ENCODE measurements at regions not wholly inside any gene's neighbourhood (a gene's known extent, or its start where the extent isn't known, plus 50 kb on each side); places are given as distances from the start of the nearest gene placed in this dataset.

- intact Hi-C loops (cut with micrococcal nuclease), result no loop called here
Observed at GRCh38 chr9:23073136-23073535, 626.5 kb downstream of the DMRTA1 start.

GRCh38 chr9:23079798-23080197 lies 633.2 kb downstream of the DMRTA1 start:
- Histone ChIP-seq H3K27ac (ENCODE audit: low read depth, low read length) (no peak overlapping the region), H3K4me1 (ENCODE audit: control insufficient read depth in 2 of 2, insufficient read depth in 2 of 2, low read length in 2 of 2) (no peaks in the 10 kb centered on the region), H3K9me3 (ENCODE audit: control insufficient read depth in 2 of 3, low read length in 3 of 3) (no peaks in the 10 kb centered on the region), H3K27me3 (ENCODE audit: control insufficient read depth in 2 of 2, insufficient read depth in 2 of 2, low read length in 2 of 2) (no peaks in the 10 kb centered on the region), H3K36me3 (ENCODE audit: control insufficient read depth in 2 of 3, insufficient read depth in 3 of 3, low read length in 3 of 3) (no peaks in the 10 kb centered on the region), H3K4me3 (ENCODE audit: low read length) (no peak overlapping the region)
- peaks cover 0 to 29% (median 9%) of the 10 kb centered on the region in 11 donors for H3K9me3 Mint-ChIP-seq
- H3K4me1 Mint-ChIP-seq, result no peaks in the 10 kb centered on the region
- intact Hi-C loops (cut with micrococcal nuclease), result no loop called here
- no peak for ATAC-seq
- no peak overlapping the region for H3K4me3 Mint-ChIP-seq
- no peak overlapping the region for H3K27ac Mint-ChIP-seq
- no peaks in the 10 kb centered on the region for H3K27me3 Mint-ChIP-seq
- peaks cover 0 to 5% (median 0%) of the 10 kb centered on the region in 5 donors for H3K36me3 Mint-ChIP-seq
- no peak for DNase-seq
- ChIA-PET POLR2A (no interaction called here), CTCF (no interaction called here)

More at GRCh38 chr9:23073136-23073535, 626.5 kb downstream of the DMRTA1 start:
- Histone ChIP-seq H3K27me3 (ENCODE audit: control insufficient read depth in 2 of 2, insufficient read depth in 2 of 2, low read length in 2 of 2) (no peaks in the 10 kb centered on the region), H3K4me3 (ENCODE audit: low read length) (no peak overlapping the region), H3K36me3 (ENCODE audit: control insufficient read depth in 2 of 3, insufficient read depth in 3 of 3, low read length in 3 of 3) (no peaks in the 10 kb centered on the region), H3K27ac (ENCODE audit: low read depth, low read length) (no peak overlapping the region), H3K9me3 (ENCODE audit: control insufficient read depth in 2 of 3, low read length in 3 of 3) (no peaks in the 10 kb centered on the region), H3K4me1 (ENCODE audit: control insufficient read depth in 2 of 2, insufficient read depth in 2 of 2, low read length in 2 of 2) (no peaks in the 10 kb centered on the region)
- Mint-ChIP-seq H3K36me3 (no peaks in the 10 kb centered on the region), H3K4me3 (no peak overlapping the region), H3K27ac (no peak overlapping the region), H3K9me3 (peaks cover 0 to 13% (median 2%) of the 10 kb centered on the region in 11 donors), H3K4me1 (no peaks in the 10 kb centered on the region), H3K27me3 (no peaks in the 10 kb centered on the region)
- ATAC-seq (no peak), DNase-seq (no peak)
- POLR2A ChIA-PET, result no interaction called here
- CTCF ChIA-PET, result no interaction called here

DNA sequence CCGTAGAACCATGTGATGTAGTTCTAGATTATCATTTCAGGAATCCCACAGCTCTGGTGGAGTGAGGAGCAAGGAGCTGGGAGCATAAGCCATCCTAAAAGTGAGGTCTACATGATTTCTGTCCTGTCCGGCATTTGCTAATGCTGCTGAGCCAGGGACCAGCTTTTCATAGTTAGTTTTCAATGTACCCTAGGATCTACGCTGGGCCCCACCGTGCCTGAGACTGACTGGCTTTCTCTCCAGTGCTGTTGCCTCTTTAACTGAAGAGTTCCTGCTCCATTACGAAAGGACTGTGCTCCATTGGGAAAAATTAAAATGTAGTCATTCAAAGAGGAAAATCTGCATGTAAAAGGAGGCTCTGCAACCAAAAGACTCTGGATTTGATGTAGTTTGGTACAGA lies 634.8 kb downstream of the DMRTA1 start:
- Histone ChIP-seq H3K4me3 (ENCODE audit: low read length) (no peak overlapping the region), H3K4me1 (ENCODE audit: control insufficient read depth in 2 of 2, insufficient read depth in 2 of 2, low read length in 2 of 2) (no peaks in the 10 kb centered on the region), H3K36me3 (ENCODE audit: control insufficient read depth in 2 of 3, insufficient read depth in 3 of 3, low read length in 3 of 3) (no peaks in the 10 kb centered on the region), H3K27me3 (ENCODE audit: control insufficient read depth in 2 of 2, insufficient read depth in 2 of 2, low read length in 2 of 2) (no peaks in the 10 kb centered on the region), H3K27ac (ENCODE audit: low read depth, low read length) (no peak overlapping the region), H3K9me3 (ENCODE audit: control insufficient read depth in 2 of 3, low read length in 3 of 3) (no peaks in the 10 kb centered on the region)
- no peak for DNase-seq
- intact Hi-C loops (cut with micrococcal nuclease), result no loop called here
- peaks cover 0 to 5% (median 0%) of the 10 kb centered on the region in 5 donors for H3K36me3 Mint-ChIP-seq
- ATAC-seq, result no peak
- H3K4me1 Mint-ChIP-seq, result no peaks in the 10 kb centered on the region
- no peak overlapping the region for H3K27ac Mint-ChIP-seq
- H3K27me3 Mint-ChIP-seq, result no peaks in the 10 kb centered on the region
- CTCF ChIA-PET, result no interaction called here
- H3K9me3 Mint-ChIP-seq, result peaks cover 0 to 29% (median 13%) of the 10 kb centered on the region in 11 donors
- H3K4me3 Mint-ChIP-seq, result no peak overlapping the region
- POLR2A ChIA-PET, result no interaction called here

DNA sequence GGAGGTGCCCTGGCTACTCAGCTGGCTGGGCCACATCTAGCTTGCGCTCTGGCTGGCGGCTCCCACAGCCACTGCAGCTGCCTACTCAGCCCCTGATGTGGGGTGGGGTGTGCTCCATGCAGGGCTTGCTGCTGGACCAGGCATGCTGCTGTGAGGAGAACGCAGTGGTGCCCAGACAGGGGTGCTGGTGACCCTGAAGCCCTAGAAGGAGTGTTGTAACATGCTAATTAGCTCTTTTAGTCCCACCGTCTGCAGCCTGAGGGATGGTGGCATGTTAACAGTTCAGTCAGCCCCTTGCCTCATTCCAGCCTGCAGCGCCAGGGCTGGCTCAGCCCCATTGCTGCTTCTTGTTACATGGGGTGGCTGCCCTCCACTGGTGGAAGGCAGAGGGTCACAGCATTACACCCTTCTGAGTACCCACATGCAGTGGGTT lies 642.3 kb downstream of the DMRTA1 start:
- Histone ChIP-seq H3K27me3 (ENCODE audit: control insufficient read depth in 2 of 2, insufficient read depth in 2 of 2, low read length in 2 of 2) (no peaks in the 10 kb centered on the region), H3K9me3 (ENCODE audit: control insufficient read depth in 2 of 3, low read length in 3 of 3) (no peaks in the 10 kb centered on the region), H3K4me3 (ENCODE audit: low read length) (no peak overlapping the region), H3K27ac (ENCODE audit: low read depth, low read length) (no peak overlapping the region), H3K4me1 (ENCODE audit: control insufficient read depth in 2 of 2, insufficient read depth in 2 of 2, low read length in 2 of 2) (no peaks in the 10 kb centered on the region), H3K36me3 (ENCODE audit: control insufficient read depth in 2 of 3, insufficient read depth in 3 of 3, low read length in 3 of 3) (no peaks in the 10 kb centered on the region)
- peaks cover 0 to 20% (median 14%) of the 10 kb centered on the region in 11 donors for H3K9me3 Mint-ChIP-seq
- ChIA-PET CTCF (no interaction called here), POLR2A (no interaction called here)
- H3K4me3 Mint-ChIP-seq, result no peak overlapping the region
- ATAC-seq (no peak), DNase-seq (no peak)
- intact Hi-C loops (cut with micrococcal nuclease), result no loop called here
- H3K27me3 Mint-ChIP-seq, result no peaks in the 10 kb centered on the region
- H3K27ac Mint-ChIP-seq, result no peak overlapping the region
- H3K36me3 Mint-ChIP-seq, result no peaks in the 10 kb centered on the region
- H3K4me1 Mint-ChIP-seq, result no peaks in the 10 kb centered on the region

- Histone ChIP-seq H3K27me3 (ENCODE audit: control insufficient read depth in 2 of 2, insufficient read depth in 2 of 2, low read length in 2 of 2) (no peaks in the 10 kb centered on the region), H3K27ac (ENCODE audit: low read depth, low read length) (no peak overlapping the region), H3K4me1 (ENCODE audit: control insufficient read depth in 2 of 2, insufficient read depth in 2 of 2, low read length in 2 of 2) (no peaks in the 10 kb centered on the region), H3K9me3 (ENCODE audit: control insufficient read depth in 2 of 3, low read length in 3 of 3) (peaks cover 0 to 4% (median 0%) of the 10 kb centered on the region in 3 experiments), H3K36me3 (ENCODE audit: control insufficient read depth in 2 of 3, insufficient read depth in 3 of 3, low read length in 3 of 3) (no peaks in the 10 kb centered on the region), H3K4me3 (ENCODE audit: low read length) (no peak overlapping the region)
- no peak overlapping the region for H3K4me3 Mint-ChIP-seq
- CTCF ChIA-PET, result no interaction called here
- POLR2A ChIA-PET, result no interaction called here
- no peak for ATAC-seq
- no peaks in the 10 kb centered on the region for H3K36me3 Mint-ChIP-seq
- no peak for DNase-seq
- intact Hi-C loops (cut with micrococcal nuclease), result no loop called here
- H3K27ac Mint-ChIP-seq, result no peak overlapping the region
- H3K4me1 Mint-ChIP-seq, result no peaks in the 10 kb centered on the region
- peaks cover 0 to 20% (median 7%) of the 10 kb centered on the region in 11 donors for H3K9me3 Mint-ChIP-seq
- H3K27me3 Mint-ChIP-seq, result no peaks in the 10 kb centered on the region
Observed at GRCh38 chr9:23117616-23118015, 671.0 kb downstream of the DMRTA1 start.

DNA sequence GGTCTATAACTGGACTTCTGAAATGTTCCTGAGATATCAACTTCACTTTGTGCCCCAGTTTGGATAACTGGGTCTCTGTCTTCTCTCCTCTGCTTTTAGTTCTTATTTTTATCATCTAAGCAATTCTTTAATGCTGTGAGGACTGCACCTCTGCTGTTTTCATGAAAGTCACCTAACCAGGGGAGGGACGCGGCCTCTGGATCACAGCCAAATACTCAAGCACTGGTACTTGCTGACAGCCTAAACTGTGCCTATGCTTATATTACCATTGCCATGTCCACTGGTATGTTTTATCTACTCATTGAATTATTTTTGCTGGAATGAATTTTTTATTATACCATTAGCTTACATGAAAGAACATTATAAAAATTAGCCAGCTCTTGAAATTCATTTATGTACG lies 674.0 kb downstream of the DMRTA1 start:
- H3K4me3 Mint-ChIP-seq, result no peak overlapping the region
- ATAC-seq (no peak), DNase-seq (no peak)
- ChIA-PET POLR2A (no interaction called here), CTCF (no interaction called here)
- no peaks in the 10 kb centered on the region for H3K36me3 ChIP-seq (ENCODE audit: control insufficient read depth in 2 of 3, insufficient read depth in 3 of 3, low read length in 3 of 3)
- no peaks in the 10 kb centered on the region for H3K4me1 ChIP-seq (ENCODE audit: control insufficient read depth in 2 of 2, insufficient read depth in 2 of 2, low read length in 2 of 2)
- no peaks in the 10 kb centered on the region for H3K9me3 ChIP-seq (ENCODE audit: control insufficient read depth in 2 of 3, low read length in 3 of 3)
- no peaks in the 10 kb centered on the region for H3K36me3 Mint-ChIP-seq
- no peak overlapping the region for H3K4me3 ChIP-seq (ENCODE audit: low read length)
- no peak overlapping the region for H3K27ac ChIP-seq (ENCODE audit: low read depth, low read length)
- intact Hi-C loops (cut with micrococcal nuclease), result no loop called here
- no peaks in the 10 kb centered on the region for H3K27me3 ChIP-seq (ENCODE audit: control insufficient read depth in 2 of 2, insufficient read depth in 2 of 2, low read length in 2 of 2)
- H3K27ac Mint-ChIP-seq, result no peak overlapping the region
- no peaks in the 10 kb centered on the region for H3K27me3 Mint-ChIP-seq
- H3K9me3 Mint-ChIP-seq, result peaks cover 0 to 17% (median 4%) of the 10 kb centered on the region in 11 donors
- H3K4me1 Mint-ChIP-seq, result no peaks in the 10 kb centered on the region

- H3K4me3 ChIP-seq (ENCODE audit: low read length), result no peak overlapping the region
- Mint-ChIP-seq H3K27me3 (no peaks in the 10 kb centered on the region), H3K4me1 (no peaks in the 10 kb centered on the region), H3K9me3 (peaks cover 0 to 11% (median 4%) of the 10 kb centered on the region in 11 donors), H3K4me3 (no peak overlapping the region), H3K36me3 (no peaks in the 10 kb centered on the region), H3K27ac (no peak overlapping the region)
- POLR2A ChIA-PET, result no interaction called here
- CTCF ChIA-PET, result no interaction called here
- no peaks in the 10 kb centered on the region for H3K27me3 ChIP-seq (ENCODE audit: control insufficient read depth in 2 of 2, insufficient read depth in 2 of 2, low read length in 2 of 2)
- no peaks in the 10 kb centered on the region for H3K9me3 ChIP-seq (ENCODE audit: control insufficient read depth in 2 of 3, low read length in 3 of 3)
- H3K36me3 ChIP-seq (ENCODE audit: control insufficient read depth in 2 of 3, insufficient read depth in 3 of 3, low read length in 3 of 3), result no peaks in the 10 kb centered on the region
- no peaks in the 10 kb centered on the region for H3K4me1 ChIP-seq (ENCODE audit: control insufficient read depth in 2 of 2, insufficient read depth in 2 of 2, low read length in 2 of 2)
- intact Hi-C loops (cut with micrococcal nuclease), result no loop called here
- no peak overlapping the region for H3K27ac ChIP-seq (ENCODE audit: low read depth, low read length)
- no peak for DNase-seq
- no peak for ATAC-seq
Observed at GRCh38 chr9:23123048-23123632, 676.5 kb downstream of the DMRTA1 start.

Data from naive thymus-derived CD4-positive, alpha-beta T cell (primary cell).